ENCODE measurements at regions not wholly inside any gene's neighbourhood (a gene's known extent, or its start where the extent isn't known, plus 50 kb on each side); places are given as distances from the start of the nearest gene placed in this dataset.
"Not testable (repeated sequence)": the region's sequence is repeated elsewhere in the genome, so short reads cannot be mapped to it uniquely, and the experiment has no call there.

GRCh38 chr6:125379174-125379573 lies 77.4 kb upstream of the HDDC2 start:
- Histone ChIP-seq H3K27me3 (ENCODE audit: insufficient read depth) (peaks cover 17% of the 10 kb centered on the region; the same call in 1 of the 2 replicates), H3K9me3 (no peaks in the 10 kb centered on the region), H3K9me2 (no peaks in the 10 kb centered on the region), H3K9ac (no peak overlapping the region), H3K4me3 (ENCODE audit: low read depth in 2 of 2, low read length in 1 of 2) (no peak overlapping the region), H3K79me2 (ENCODE audit: insufficient read depth) (no peaks in the 10 kb centered on the region), H3F3A (replicated peaks; ENCODE audit: insufficient read depth) (no peaks in the 10 kb centered on the region), H2AFZ (ENCODE audit: low read depth) (no peak overlapping the region), H3K27ac (ENCODE audit: low read depth in 2 of 2, low read length in 1 of 2) (no peak overlapping the region), H3K4me1 (ENCODE audit: control insufficient read depth in 1 of 2, insufficient read depth in 2 of 2, low read depth in 1 of 2, low read length in 1 of 2) (no peaks in the 10 kb centered on the region), H3K36me3 (replicated peaks in 1 of 2; ENCODE audit: control insufficient read depth in 1 of 2, insufficient read depth in 2 of 2, low read length in 1 of 2) (no peaks in the 10 kb centered on the region), H4K20me1 (ENCODE audit: insufficient read depth) (no peaks in the 10 kb centered on the region), H3K4me2 (no peak overlapping the region)
- DNase-seq = no peak
- ChIA-PET CTCF (no interaction called here), POLR2A (no interaction called here)
- no peak for TF ChIP-seq SIN3A (IDR thresholded peaks at IDR 0.05; ENCODE audit: borderline replicate concordance, low read depth, low read length)
- TF ChIP-seq TEAD4 (IDR thresholded peaks at IDR 0.05; ENCODE audit: borderline replicate concordance, insufficient read depth) = no peak
- TF ChIP-seq TAF1 (IDR thresholded peaks at IDR 0.05; ENCODE audit: borderline replicate concordance, low read depth, low read length) = no peak
- TF ChIP-seq USF2 (IDR thresholded peaks at IDR 0.05; ENCODE audit: borderline replicate concordance, low read depth, low read length) = no peak
- TF ChIP-seq JUND (IDR thresholded peaks at IDR 0.05) = no peak
- no peak for TF ChIP-seq TCF12 (IDR thresholded peaks at IDR 0.05)
- TF ChIP-seq FOXJ3 (CRISPR knock-in tag; IDR thresholded peaks at IDR 0.05) = no peak
- no peak for TF ChIP-seq NFIC (IDR thresholded peaks at IDR 0.05; ENCODE audit: borderline replicate concordance)
- no peak for TF ChIP-seq GATA2 (CRISPR knock-in tag; IDR thresholded peaks at IDR 0.05)
- TF ChIP-seq NRF1 (IDR thresholded peaks at IDR 0.05; ENCODE audit: low read depth, low read length) = no peak
- no peak for TF ChIP-seq RFX5 (IDR thresholded peaks at IDR 0.05; ENCODE audit: low read length)
- TF ChIP-seq EZH2phosphoT487 (IDR thresholded peaks at IDR 0.05; ENCODE audit: borderline replicate concordance, low read depth) = no peak
- TF ChIP-seq RXRA (IDR thresholded peaks at IDR 0.05; ENCODE audit: borderline replicate concordance, low read depth) = no peak
- 5% methylated on average over 4 of the region's 4 CpGs for WGBS (ENCODE audit: low lambda C conversion rate)

GRCh38 chr6:125380474-125380873 lies 78.7 kb upstream of the HDDC2 start:
- no peak for TF ChIP-seq PBX3 (IDR thresholded peaks at IDR 0.05)
- TF ChIP-seq USF1 (IDR thresholded peaks at IDR 0.05; ENCODE audit: borderline replicate concordance, low read depth) = no peak
- TF ChIP-seq YY1 (IDR thresholded peaks at IDR 0.05; ENCODE audit: low read depth) = no peak
- TF ChIP-seq TAF1 (IDR thresholded peaks at IDR 0.05; ENCODE audit: borderline replicate concordance, low read depth, low read length) = no peak
- TF ChIP-seq RAD21 (IDR thresholded peaks at IDR 0.05; ENCODE audit: low read length) = no peak
- no peak for TF ChIP-seq SMC3 (IDR thresholded peaks at IDR 0.05; ENCODE audit: low read depth, low read length)
- no peak for TF ChIP-seq USF2 (IDR thresholded peaks at IDR 0.05; ENCODE audit: borderline replicate concordance, low read depth, low read length)
- no peak for TF ChIP-seq NRF1 (IDR thresholded peaks at IDR 0.05; ENCODE audit: low read depth, low read length)
- TF ChIP-seq POLR2AphosphoS5 (IDR thresholded peaks at IDR 0.05; ENCODE audit: low read depth, low read length) = no peak
- no peak for TF ChIP-seq RCOR1 (IDR thresholded peaks at IDR 0.05; ENCODE audit: low read length)
- no peak for TF ChIP-seq TCF12 (IDR thresholded peaks at IDR 0.05)
- TF ChIP-seq EZH2phosphoT487 (IDR thresholded peaks at IDR 0.05; ENCODE audit: borderline replicate concordance, low read depth) = no peak
- no peak for TF ChIP-seq ELF1 (IDR thresholded peaks at IDR 0.05)
- Histone ChIP-seq H3K36me3 (replicated peaks in 1 of 2; ENCODE audit: control insufficient read depth in 1 of 2, insufficient read depth in 2 of 2, low read length in 1 of 2) (no peaks in the 10 kb centered on the region), H3K79me2 (ENCODE audit: insufficient read depth) (no peaks in the 10 kb centered on the region), H3K4me3 (ENCODE audit: low read depth in 2 of 2, low read length in 1 of 2) (no peak overlapping the region), H3K27ac (ENCODE audit: low read depth in 2 of 2, low read length in 1 of 2) (no peak overlapping the region), H3K9ac (no peak overlapping the region), H3K4me1 (ENCODE audit: control insufficient read depth in 1 of 2, insufficient read depth in 2 of 2, low read depth in 1 of 2, low read length in 1 of 2) (no peaks in the 10 kb centered on the region), H3F3A (replicated peaks; ENCODE audit: insufficient read depth) (no peaks in the 10 kb centered on the region), H2AFZ (ENCODE audit: low read depth) (no peak overlapping the region), H4K20me1 (ENCODE audit: insufficient read depth) (no peaks in the 10 kb centered on the region), H3K4me2 (no peak overlapping the region), H3K27me3 (ENCODE audit: insufficient read depth) (peaks cover 6% of the 10 kb centered on the region; the same call in 1 of the 2 replicates), H3K9me3 (no peaks in the 10 kb centered on the region), H3K9me2 (no peaks in the 10 kb centered on the region)
- DNase-seq = no peak
- ChIA-PET CTCF (no interaction called here), POLR2A (no interaction called here)
- WGBS (ENCODE audit: low lambda C conversion rate) = 29% methylated on average over 5 of the region's 5 CpGs

- CTCF ChIA-PET = not testable (repeated sequence)
- 18% methylated on average over 1 of the region's 1 CpG for WGBS (ENCODE audit: low lambda C conversion rate)
Measured at GRCh38 chr6:125386337-125386736, 84.6 kb upstream of the HDDC2 start.

More at GRCh38 chr6:125386337-125386736, 84.6 kb upstream of the HDDC2 start:
- H2AFZ ChIP-seq (ENCODE audit: low read depth); H3K27ac ChIP-seq (ENCODE audit: low read depth in 2 of 2, low read length in 1 of 2); H3K27me3 ChIP-seq (ENCODE audit: insufficient read depth); H3K9me3 ChIP-seq; H3K4me3 ChIP-seq (ENCODE audit: low read depth in 2 of 2, low read length in 1 of 2); H3F3A ChIP-seq (replicated peaks; ENCODE audit: insufficient read depth); H3K36me3 ChIP-seq (replicated peaks in 1 of 2; ENCODE audit: control insufficient read depth in 1 of 2, insufficient read depth in 2 of 2, low read length in 1 of 2); H3K4me1 ChIP-seq (ENCODE audit: control insufficient read depth in 1 of 2, insufficient read depth in 2 of 2, low read depth in 1 of 2, low read length in 1 of 2); DNase-seq; POLR2A ChIA-PET; H3K9me2 ChIP-seq; H4K20me1 ChIP-seq (ENCODE audit: insufficient read depth); H3K9ac ChIP-seq; H3K79me2 ChIP-seq (ENCODE audit: insufficient read depth); H3K4me2 ChIP-seq: not testable (repeated sequence)
